Gastroesophageal sphincter (tissue), 4 donors: ENCODE measurements at regions not wholly inside any gene's neighbourhood (a gene's known extent, or its start where the extent isn't known, plus 50 kb on each side); places are given as distances from the start of the nearest gene placed in this dataset.

Experiments used
- ATAC-seq: fragments of 150-250 bp; one replicate; pipeline ENCODE4 v1.9.1; 2016; ENCODE audit warnings: mild to moderate bottlenecking, moderate library complexity
- H3K27ac ChIP-seq, 4 donors: fragments of 200-600 bp; sonication (generic) in 3 of 4; 1 replicate in 3 of 4; 2 replicates in 1 of 4; pipeline ENCODE4 v1.5.1; 2016 to 2019
- H3K27me3 ChIP-seq: fragments of 200-600 bp; sonication (generic); one replicate; pipeline ENCODE4 v1.5.1; 2019
- H3K36me3 ChIP-seq, 2 donors: fragments of 200-600 bp; sonication (generic); one replicate each; pipeline ENCODE4 v1.5.1; 2019; ENCODE audit warnings: control low read depth in 1 of 2
- H3K4me1 ChIP-seq, 3 donors: fragments of 200-600 bp; sonication (generic); 1 replicate in 2 of 3; 2 replicates in 1 of 3; pipeline ENCODE4 v1.5.1; 2016 to 2019; ENCODE audit warnings: control low read depth in 2 of 3
- H3K4me3 ChIP-seq, 2 donors: fragments of 200-600 bp; sonication (generic); one replicate each; pipeline ENCODE4 v1.5.1; 2019; ENCODE audit warnings: mild to moderate bottlenecking in 1 of 2, moderate library complexity in 1 of 2
- H3K9me3 ChIP-seq, 3 donors: fragments of 200-600 bp; sonication (generic); one replicate each; pipeline ENCODE4 v1.5.1; 2017 to 2019; ENCODE audit warnings: control low read depth in 2 of 3
- CTCF ChIP-seq, 4 experiments: fragments of 200-600 bp in 2 of 4; fragments of 450-650 bp in 2 of 4; sonication (generic) in 1 of 4; IDR thresholded peaks; one replicate each; pipeline ENCODE4 v1.5.1; 2017 to 2019; ENCODE audit warnings: antibody characterized with exemption in 4 of 4, mild to moderate bottlenecking in 2 of 4, moderate library complexity in 2 of 4
- EP300 ChIP-seq: sonication (generic); formaldehyde crosslinking; IDR thresholded peaks from one replicate; pipeline ENCODE4 v1.6.1; 2017; ENCODE audit warnings: antibody characterized with exemption, mild to moderate bottlenecking
- POLR2A ChIP-seq, 2 donors: fragments of 450-650 bp; IDR thresholded peaks; one replicate each; pipeline ENCODE4 v1.6.1; 2017; ENCODE audit warnings: antibody characterized with exemption in 2 of 2, mild to moderate bottlenecking in 2 of 2, moderate library complexity in 1 of 2
- POLR2AphosphoS5 ChIP-seq: sonication (generic); formaldehyde crosslinking; IDR thresholded peaks from one replicate; pipeline ENCODE4 v1.6.1; 2017; ENCODE audit warnings: antibody characterized with exemption
- WGBS, 2 donors: methylation state at CpG; one replicate each; pipeline ENCODE4 v1.1.5; 2018; ENCODE audit warnings: low coverage in 1 of 2; 5-methylcytosine and 5-hydroxymethylcytosine counted together

DNA sequence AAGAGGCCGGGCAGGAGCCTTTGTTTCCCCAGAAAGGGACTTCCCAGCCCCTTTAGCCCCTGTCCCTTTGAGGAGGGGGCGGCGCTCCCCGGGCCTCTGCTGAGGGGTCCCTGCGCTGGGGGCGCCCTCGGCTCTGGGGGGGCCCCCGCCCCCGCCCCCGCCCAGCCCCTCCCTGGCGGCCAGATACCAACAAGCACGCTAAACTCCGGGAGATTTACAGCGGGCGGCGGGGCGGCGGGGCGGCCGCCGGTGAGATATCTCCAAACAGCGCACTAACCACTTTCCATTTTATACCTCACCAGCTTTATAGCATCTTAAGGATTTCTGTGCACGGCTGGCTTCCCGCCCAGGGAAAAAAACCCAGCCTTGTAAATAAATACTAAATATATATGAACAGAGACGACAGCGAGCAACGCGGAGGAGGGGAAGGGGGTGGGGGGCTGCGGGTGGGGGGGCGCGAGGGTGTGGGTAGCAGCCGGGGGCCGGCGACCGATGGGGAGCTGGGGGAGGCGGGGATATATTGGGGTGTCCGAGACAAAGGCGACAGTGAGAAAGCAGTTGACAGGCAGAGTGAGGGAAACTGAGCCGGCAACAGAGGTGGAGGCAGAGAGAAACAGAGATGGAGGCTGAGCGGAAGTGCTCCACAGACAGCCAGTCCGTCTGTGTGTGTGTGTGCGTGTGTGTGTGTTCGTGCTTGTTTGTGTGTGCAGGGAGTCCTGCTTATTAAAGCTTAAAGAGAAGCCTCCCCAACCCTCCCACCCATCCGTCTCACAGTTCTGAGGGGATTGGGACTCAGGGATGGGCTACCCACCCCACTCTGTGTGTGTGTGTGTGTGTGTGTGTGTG, 85.8 kb downstream of the HIF1AN start:
- H3K27me3 ChIP-seq = peaks cover 98% of the 10 kb centered on the region
- no peaks in the 10 kb centered on the region for H3K4me1 ChIP-seq
- 7 to 13% methylated on average over 5 to 12 of the region's 44 CpGs for WGBS, 2 donors
- H3K27ac ChIP-seq = no peak overlapping the region
- no peak for ATAC-seq
- no peak overlapping the region for H3K4me3 ChIP-seq
- no peaks in the 10 kb centered on the region for H3K9me3 ChIP-seq
- H3K36me3 ChIP-seq = no peaks in the 10 kb centered on the region
- no peak for TF ChIP-seq POLR2AphosphoS5
- no peak for TF ChIP-seq EP300
- TF ChIP-seq CTCF (IDR thresholded peaks at IDR 0.05) = no peak
- no peak for TF ChIP-seq POLR2A (IDR thresholded peaks at IDR 0.05)

DNA sequence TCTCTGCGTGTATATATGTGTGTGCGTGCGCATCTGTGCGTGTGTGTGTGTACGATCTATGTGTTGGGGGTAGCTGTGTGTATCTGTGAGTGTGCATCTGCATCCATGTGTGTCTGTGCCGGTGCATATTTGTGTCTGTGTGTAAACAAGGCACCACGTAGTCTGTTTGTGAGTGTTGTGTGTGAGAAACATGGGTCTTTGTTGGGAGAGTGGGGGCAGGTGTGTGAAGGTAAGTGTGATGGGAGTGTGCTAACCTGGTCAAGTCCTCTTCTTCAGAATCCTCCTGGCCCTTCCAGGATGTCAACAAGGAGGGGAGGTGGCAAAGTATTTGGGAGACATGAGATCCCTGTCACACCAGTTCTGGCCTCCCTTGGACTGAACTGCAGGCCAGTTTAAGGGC, 87.2 kb downstream of the HIF1AN start:
- Histone ChIP-seq H3K4me1 (no peaks in the 10 kb centered on the region), H3K9me3 (no peaks in the 10 kb centered on the region), H3K27ac (no peak overlapping the region), H3K27me3 (peaks cover 98% of the 10 kb centered on the region), H3K36me3 (no peaks in the 10 kb centered on the region), H3K4me3 (no peak overlapping the region)
- TF ChIP-seq EP300 = no peak
- TF ChIP-seq POLR2A (IDR thresholded peaks at IDR 0.05) = no peak
- TF ChIP-seq CTCF (IDR thresholded peaks at IDR 0.05) = no peak
- no peak for TF ChIP-seq POLR2AphosphoS5
- no peak for ATAC-seq
- WGBS, 2 donors = 80 to 81% methylated on average over 1 to 6 of the region's 7 CpGs

GRCh38 chr10:100623521-100624230, 87.9 kb downstream of the HIF1AN start:
- Histone ChIP-seq H3K27me3 (peaks cover 98% of the 10 kb centered on the region), H3K9me3 (no peaks in the 10 kb centered on the region), H3K27ac (no peak overlapping the region), H3K36me3 (no peaks in the 10 kb centered on the region), H3K4me3 (no peak overlapping the region), H3K4me1 (no peaks in the 10 kb centered on the region)
- WGBS, 2 donors = 31% methylated on average over 8 to 10 of the region's 12 CpGs
- TF ChIP-seq EP300 (no peak), POLR2A (IDR thresholded peaks at IDR 0.05) (no peak), POLR2AphosphoS5 (no peak), CTCF (IDR thresholded peaks at IDR 0.05) (no peak)
- no peak for ATAC-seq

- no peak overlapping the region for H3K4me3 ChIP-seq
- no peak for ATAC-seq
- H3K4me1 ChIP-seq = no peaks in the 10 kb centered on the region
- WGBS, 2 donors = 59% methylated on average over 4 of the region's 8 CpGs; no CpG with 5 or more reads in 1 of the 2 donors
- H3K9me3 ChIP-seq = no peaks in the 10 kb centered on the region
- TF ChIP-seq EP300 (no peak), CTCF (IDR thresholded peaks at IDR 0.05) (no peak), POLR2AphosphoS5 (no peak)
- peaks cover 99% of the 10 kb centered on the region for H3K27me3 ChIP-seq
- no peak overlapping the region for H3K27ac ChIP-seq
- no peaks in the 10 kb centered on the region for H3K36me3 ChIP-seq
These were observed 88.6 kb downstream of the HIF1AN start for GRCh38 chr10:100624298-100624697.

DNA sequence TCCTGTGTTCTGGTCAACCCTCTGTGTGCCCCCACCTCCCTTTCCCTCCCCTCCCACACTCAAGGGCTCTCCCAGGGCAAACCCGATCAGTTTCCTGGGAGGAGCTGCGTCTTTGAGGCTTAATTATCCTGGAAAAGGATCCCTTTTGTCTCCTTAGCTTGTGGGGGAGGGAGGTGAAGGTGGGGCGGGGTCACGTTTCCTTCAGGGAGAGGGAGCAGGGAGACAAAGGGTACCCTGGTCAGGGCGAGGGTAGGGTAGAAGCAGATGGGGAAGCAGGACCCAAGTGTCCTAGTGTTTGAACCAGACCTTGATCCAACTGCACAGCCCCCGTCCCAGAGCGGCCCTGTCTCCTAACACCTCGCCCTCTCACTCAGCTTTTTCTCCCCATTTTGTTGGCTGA, 90.1 kb downstream of the HIF1AN start:
- no peaks in the 10 kb centered on the region for H3K4me1 ChIP-seq

More for the DNA sequence above, 90.1 kb downstream of the HIF1AN start:
- Histone ChIP-seq H3K4me3 (no peak overlapping the region), H3K9me3 (no peaks in the 10 kb centered on the region), H3K36me3 (no peaks in the 10 kb centered on the region), H3K27me3 (peaks cover 99% of the 10 kb centered on the region), H3K27ac (no peak overlapping the region)
- TF ChIP-seq POLR2A (IDR thresholded peaks at IDR 0.05) (no peak), CTCF (IDR thresholded peaks at IDR 0.05) (no peak), EP300 (no peak), POLR2AphosphoS5 (no peak)
- 26 to 36% methylated on average over 3 to 4 of the region's 8 CpGs for WGBS, 2 donors
- no peak for ATAC-seq
